ENCODE measurements at regions not wholly inside any gene's neighbourhood (a gene's known extent, or its start where the extent isn't known, plus 50 kb on each side); places are given as distances from the start of the nearest gene placed in this dataset.

DNA sequence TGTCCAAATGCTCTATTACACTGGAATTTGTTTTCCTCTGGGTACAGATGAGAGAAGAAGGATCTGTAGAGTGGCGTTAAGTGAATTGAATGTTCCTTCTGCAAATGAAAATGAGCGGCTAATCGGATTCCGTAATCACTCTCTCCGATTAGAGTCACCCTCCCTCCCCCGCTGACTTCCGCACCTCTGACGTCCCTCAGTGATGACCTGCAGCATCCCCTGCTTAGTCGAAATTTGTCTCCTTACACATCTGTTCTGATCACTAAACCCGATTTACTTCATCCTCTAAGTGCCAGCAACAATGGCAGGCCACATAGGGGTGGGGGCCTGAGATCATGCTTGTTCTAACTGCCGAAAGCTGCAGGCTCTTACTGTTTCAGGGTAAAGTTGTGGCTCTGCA lies 378.7 kb downstream of the SEC16B start:
- TF ChIP-seq, protein P1, sequence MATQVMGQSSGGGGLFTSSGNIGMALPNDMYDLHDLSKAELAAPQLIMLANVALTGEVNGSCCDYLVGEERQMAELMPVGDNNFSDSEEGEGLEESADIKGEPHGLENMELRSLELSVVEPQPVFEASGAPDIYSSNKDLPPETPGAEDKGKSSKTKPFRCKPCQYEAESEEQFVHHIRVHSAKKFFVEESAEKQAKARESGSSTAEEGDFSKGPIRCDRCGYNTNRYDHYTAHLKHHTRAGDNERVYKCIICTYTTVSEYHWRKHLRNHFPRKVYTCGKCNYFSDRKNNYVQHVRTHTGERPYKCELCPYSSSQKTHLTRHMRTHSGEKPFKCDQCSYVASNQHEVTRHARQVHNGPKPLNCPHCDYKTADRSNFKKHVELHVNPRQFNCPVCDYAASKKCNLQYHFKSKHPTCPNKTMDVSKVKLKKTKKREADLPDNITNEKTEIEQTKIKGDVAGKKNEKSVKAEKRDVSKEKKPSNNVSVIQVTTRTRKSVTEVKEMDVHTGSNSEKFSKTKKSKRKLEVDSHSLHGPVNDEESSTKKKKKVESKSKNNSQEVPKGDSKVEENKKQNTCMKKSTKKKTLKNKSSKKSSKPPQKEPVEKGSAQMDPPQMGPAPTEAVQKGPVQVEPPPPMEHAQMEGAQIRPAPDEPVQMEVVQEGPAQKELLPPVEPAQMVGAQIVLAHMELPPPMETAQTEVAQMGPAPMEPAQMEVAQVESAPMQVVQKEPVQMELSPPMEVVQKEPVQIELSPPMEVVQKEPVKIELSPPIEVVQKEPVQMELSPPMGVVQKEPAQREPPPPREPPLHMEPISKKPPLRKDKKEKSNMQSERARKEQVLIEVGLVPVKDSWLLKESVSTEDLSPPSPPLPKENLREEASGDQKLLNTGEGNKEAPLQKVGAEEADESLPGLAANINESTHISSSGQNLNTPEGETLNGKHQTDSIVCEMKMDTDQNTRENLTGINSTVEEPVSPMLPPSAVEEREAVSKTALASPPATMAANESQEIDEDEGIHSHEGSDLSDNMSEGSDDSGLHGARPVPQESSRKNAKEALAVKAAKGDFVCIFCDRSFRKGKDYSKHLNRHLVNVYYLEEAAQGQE (IDR thresholded peaks at IDR 0.05; ENCODE audit: insufficient read depth in 1 of 2, low read depth in 2 of 2, low read length in 1 of 2), result no peak
- TF ChIP-seq, protein P2, sequence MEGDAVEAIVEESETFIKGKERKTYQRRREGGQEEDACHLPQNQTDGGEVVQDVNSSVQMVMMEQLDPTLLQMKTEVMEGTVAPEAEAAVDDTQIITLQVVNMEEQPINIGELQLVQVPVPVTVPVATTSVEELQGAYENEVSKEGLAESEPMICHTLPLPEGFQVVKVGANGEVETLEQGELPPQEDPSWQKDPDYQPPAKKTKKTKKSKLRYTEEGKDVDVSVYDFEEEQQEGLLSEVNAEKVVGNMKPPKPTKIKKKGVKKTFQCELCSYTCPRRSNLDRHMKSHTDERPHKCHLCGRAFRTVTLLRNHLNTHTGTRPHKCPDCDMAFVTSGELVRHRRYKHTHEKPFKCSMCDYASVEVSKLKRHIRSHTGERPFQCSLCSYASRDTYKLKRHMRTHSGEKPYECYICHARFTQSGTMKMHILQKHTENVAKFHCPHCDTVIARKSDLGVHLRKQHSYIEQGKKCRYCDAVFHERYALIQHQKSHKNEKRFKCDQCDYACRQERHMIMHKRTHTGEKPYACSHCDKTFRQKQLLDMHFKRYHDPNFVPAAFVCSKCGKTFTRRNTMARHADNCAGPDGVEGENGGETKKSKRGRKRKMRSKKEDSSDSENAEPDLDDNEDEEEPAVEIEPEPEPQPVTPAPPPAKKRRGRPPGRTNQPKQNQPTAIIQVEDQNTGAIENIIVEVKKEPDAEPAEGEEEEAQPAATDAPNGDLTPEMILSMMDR (IDR thresholded peaks at IDR 0.05), result no peak
- no peak for TF ChIP-seq SIN3A (IDR thresholded peaks at IDR 0.05; ENCODE audit: borderline replicate concordance, insufficient read depth, low read depth, low read length)
- in situ Hi-C loops (cut with HindIII; ENCODE audit: low pct_unique_long_range_greater_than_20kb, low sequenced_read_pairs) (no loop called here), intact Hi-C loops (cut with micrococcal nuclease; ENCODE audit: unreplicated experiment) (no loop called here)
- no peak for DNase-seq (ENCODE audit: low read depth, low spot score)
- no peak for ATAC-seq
- CTCF ChIA-PET, result no interaction called here
- H3K36me3 ChIP-seq (ENCODE audit: control insufficient read depth, insufficient read depth, low read length), result no peaks in the 10 kb centered on the region
- H3K4me3 ChIP-seq (ENCODE audit: low read depth in 2 of 2, low read length in 2 of 2), result no peak overlapping the region
- no peaks in the 10 kb centered on the region for H3K4me1 ChIP-seq (ENCODE audit: control insufficient read depth, insufficient read depth, low read length)
- no peaks in the 10 kb centered on the region for H3K9me3 ChIP-seq (ENCODE audit: control insufficient read depth, insufficient read depth, low read depth, low read length)
- H3K27me3 ChIP-seq (ENCODE audit: control insufficient read depth, insufficient read depth, low read length), result no peaks in the 10 kb centered on the region
- POLR2A ChIA-PET, result no interaction called here
- BruUV-seq (replicated peaks), result no TSS peak
- no peak overlapping the region for H3K27ac ChIP-seq (ENCODE audit: low read length)

DNA sequence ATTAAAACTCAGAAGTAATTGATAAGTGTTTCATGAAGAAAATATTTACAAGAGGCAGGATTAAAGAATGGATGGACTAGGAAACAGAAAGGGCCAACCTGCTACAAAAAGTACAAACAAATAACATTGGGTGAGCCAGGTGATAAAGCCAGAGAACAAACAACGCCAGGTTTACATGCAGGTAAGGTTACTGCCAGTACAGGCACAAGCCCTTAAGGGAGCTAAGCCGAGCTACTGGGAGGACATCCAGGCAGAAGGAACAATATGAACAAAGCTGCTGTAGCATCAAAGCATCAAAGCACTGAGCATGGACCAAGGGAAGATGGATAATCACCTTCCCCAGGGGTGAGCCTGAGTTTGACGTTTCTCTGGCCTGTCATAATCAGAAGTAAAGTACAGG lies 380.7 kb downstream of the SEC16B start:
- DNase-seq (ENCODE audit: low read depth, low spot score) (no peak), ATAC-seq (no peak)
- Histone ChIP-seq H3K4me3 (ENCODE audit: low read depth in 2 of 2, low read length in 2 of 2) (no peak overlapping the region), H3K27me3 (ENCODE audit: control insufficient read depth, insufficient read depth, low read length) (no peaks in the 10 kb centered on the region), H3K4me1 (ENCODE audit: control insufficient read depth, insufficient read depth, low read length) (no peaks in the 10 kb centered on the region), H3K9me3 (ENCODE audit: control insufficient read depth, insufficient read depth, low read depth, low read length) (no peaks in the 10 kb centered on the region), H3K27ac (ENCODE audit: low read length) (no peak overlapping the region), H3K36me3 (ENCODE audit: control insufficient read depth, insufficient read depth, low read length) (no peaks in the 10 kb centered on the region)
- in situ Hi-C loops (cut with HindIII; ENCODE audit: low pct_unique_long_range_greater_than_20kb, low sequenced_read_pairs), result no loop called here
- CTCF ChIA-PET, result no interaction called here
- no TSS peak for BruUV-seq (replicated peaks)
- POLR2A ChIA-PET, result no interaction called here
- intact Hi-C loops (cut with micrococcal nuclease; ENCODE audit: unreplicated experiment), result no loop called here
- TF ChIP-seq, protein P2 (IDR thresholded peaks at IDR 0.05), result no peak
- TF ChIP-seq TCF7L2 (IDR thresholded peaks at IDR 0.05; ENCODE audit: low read depth, low read length) (no peak), POLR2AphosphoS5 (IDR thresholded peaks at IDR 0.05; ENCODE audit: low read depth, low read length) (no peak), SIN3A (IDR thresholded peaks at IDR 0.05; ENCODE audit: borderline replicate concordance, insufficient read depth, low read depth, low read length) (no peak)
- TF ChIP-seq, protein P1 (IDR thresholded peaks at IDR 0.05; ENCODE audit: insufficient read depth in 1 of 2, low read depth in 2 of 2, low read length in 1 of 2), result no peak

Data from Panc1 (cell line).